HAP-1 (cell line): ENCODE measurements at regions not wholly inside any gene's neighbourhood (a gene's known extent, or its start where the extent isn't known, plus 50 kb on each side); places are given as distances from the start of the nearest gene placed in this dataset.
"Not testable (repeated sequence)": the region's sequence is repeated elsewhere in the genome, so short reads cannot be mapped to it uniquely, and the experiment has no call there.

Experiments used
- DNase-seq, 2 experiments: peaks; one replicate each; pipeline ENCODE4 v3.0.0-alpha.2; 2016 to 2020; ENCODE audit warnings: low spot score in 2 of 2
- H3K27me3 ChIP-seq: fragments of 250-450 bp; sonication (Bioruptor Pico); 2 replicates; pipeline ENCODE4 v1.5.1; 2020; ENCODE audit warnings: low read depth, mild to moderate bottlenecking, moderate library complexity
- H3K36me3 ChIP-seq: fragments of 250-450 bp; sonication (Bioruptor Pico); replicated peaks from 2 replicates; pipeline ENCODE4 v1.5.1; 2020; ENCODE audit warnings: mild to moderate bottlenecking
- H3K4me1 ChIP-seq: fragments of 250-450 bp; sonication (Bioruptor Pico); 2 replicates; pipeline ENCODE4 v1.5.1; 2020; ENCODE audit warnings: mild to moderate bottlenecking
- H3K4me3 ChIP-seq: fragments of 250-450 bp; sonication (Bioruptor Pico); 2 replicates; pipeline ENCODE4 v1.5.1; 2020; ENCODE audit warnings: mild to moderate bottlenecking, moderate library complexity
- H3K9me3 ChIP-seq: fragments of 250-450 bp; sonication (Bioruptor Pico); 2 replicates; pipeline ENCODE4 v1.5.1; 2020; ENCODE audit warnings: mild to moderate bottlenecking, moderate library complexity
- in situ Hi-C: fragments of 300-500 bp; cut with MboI; formaldehyde crosslinking; loops from 3 replicates; pipeline ENCODE4 v1.14.3; 2020; ENCODE audit warnings: low sequenced_read_pairs, inconsistent platforms, mixed read lengths

DNA sequence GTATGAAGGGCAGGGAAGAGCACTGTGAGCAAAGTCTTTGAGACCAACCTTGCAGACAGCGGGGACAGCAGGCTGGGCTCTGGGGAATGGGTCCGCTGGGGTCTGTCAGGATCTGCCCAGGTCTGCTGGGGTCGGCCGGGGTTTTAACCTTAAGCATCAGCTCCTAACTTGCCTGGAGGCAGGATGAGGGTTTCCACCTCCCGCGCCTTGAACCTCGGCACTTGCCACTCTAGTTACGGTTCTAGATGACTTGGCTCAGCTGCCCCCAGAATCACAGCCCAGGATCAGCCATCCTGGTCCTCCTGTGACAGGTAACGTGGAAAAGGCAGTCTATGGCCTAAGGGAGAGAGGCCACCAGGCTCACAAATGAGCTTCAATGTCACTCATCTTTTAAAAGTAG lies 50.4 kb upstream of the CACUL1 start:
- Histone ChIP-seq H3K27me3 (peaks cover 7% of the 10 kb centered on the region), H3K4me1 (no peaks in the 10 kb centered on the region), H3K4me3 (no peak overlapping the region), H3K36me3 (no peaks in the 10 kb centered on the region), H3K9me3 (no peaks in the 10 kb centered on the region)
- in situ Hi-C loops: no loop called here
- DNase-seq: no peak

- H3K4me3 ChIP-seq: no peak overlapping the region
- DNase-seq: no peak
- H3K9me3 ChIP-seq: no peaks in the 10 kb centered on the region
- in situ Hi-C loops: no loop called here
- H3K4me1 ChIP-seq: no peaks in the 10 kb centered on the region
- no peaks in the 10 kb centered on the region for H3K27me3 ChIP-seq
- no peaks in the 10 kb centered on the region for H3K36me3 ChIP-seq
Observed at GRCh38 chr10:118807512-118808305, 52.9 kb upstream of the CACUL1 start.

GRCh38 chr10:118808601-118809356 lies 54.0 kb upstream of the CACUL1 start:
- no peaks in the 10 kb centered on the region for H3K4me1 ChIP-seq
- DNase-seq: no peak
- H3K9me3 ChIP-seq: no peaks in the 10 kb centered on the region
- H3K4me3 ChIP-seq: no peak overlapping the region
- H3K36me3 ChIP-seq: no peaks in the 10 kb centered on the region
- no peaks in the 10 kb centered on the region for H3K27me3 ChIP-seq
- in situ Hi-C loops: no loop called here

GRCh38 chr10:118809357-118810220 lies 54.8 kb upstream of the CACUL1 start:
- no peaks in the 10 kb centered on the region for H3K36me3 ChIP-seq
- in situ Hi-C loops: no loop called here
- DNase-seq: no peak

GRCh38 chr10:118810796-118811505 lies 56.2 kb upstream of the CACUL1 start:
- Histone ChIP-seq H3K4me3 (no peak overlapping the region), H3K9me3 (no peaks in the 10 kb centered on the region), H3K36me3 (no peaks in the 10 kb centered on the region), H3K27me3 (no peaks in the 10 kb centered on the region; the same call in 1 of the 2 replicates), H3K4me1 (no peaks in the 10 kb centered on the region)
- no peak for DNase-seq
- in situ Hi-C loops: no loop called here

More at GRCh38 chr10:118809357-118810220, 54.8 kb upstream of the CACUL1 start:
- no peaks in the 10 kb centered on the region for H3K4me1 ChIP-seq
- no peaks in the 10 kb centered on the region for H3K9me3 ChIP-seq
- no peaks in the 10 kb centered on the region; the same call in 1 of the 2 replicates for H3K27me3 ChIP-seq
- H3K4me3 ChIP-seq: no peak overlapping the region

GRCh38 chr10:118811675-118812392 lies 57.1 kb upstream of the CACUL1 start:
- Histone ChIP-seq H3K9me3 (no peaks in the 10 kb centered on the region), H3K36me3 (no peaks in the 10 kb centered on the region), H3K4me3 (no peak overlapping the region), H3K27me3 (no peaks in the 10 kb centered on the region; the same call in 1 of the 2 replicates), H3K4me1 (no peaks in the 10 kb centered on the region)
- DNase-seq: no peak
- in situ Hi-C loops: no loop called here

DNA sequence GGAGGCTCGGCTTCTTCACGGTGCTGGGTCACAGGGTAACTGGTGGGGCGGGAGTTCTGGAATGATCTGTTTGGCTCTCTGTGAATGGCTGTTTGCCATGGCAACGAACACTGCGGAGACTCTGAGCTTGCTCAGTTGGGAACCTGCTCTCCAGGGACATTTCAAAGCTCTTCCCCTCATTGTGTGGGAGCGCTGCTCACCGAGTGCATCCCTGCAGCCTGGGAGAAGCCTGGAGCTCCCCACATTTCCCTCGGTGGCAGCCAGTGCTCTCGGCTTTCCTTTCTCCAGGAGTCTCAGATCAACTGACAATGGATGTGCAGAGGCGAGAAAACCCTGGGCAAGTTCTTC lies 57.6 kb upstream of the CACUL1 start:
- Histone ChIP-seq H3K9me3 (no peaks in the 10 kb centered on the region), H3K4me3 (no peak overlapping the region), H3K4me1 (no peaks in the 10 kb centered on the region), H3K36me3 (no peaks in the 10 kb centered on the region), H3K27me3 (no peaks in the 10 kb centered on the region; the same call in 1 of the 2 replicates)
- in situ Hi-C loops: no loop called here
- no peak for DNase-seq

- H3K9me3 ChIP-seq, H3K4me3 ChIP-seq, H3K36me3 ChIP-seq, DNase-seq, H3K4me1 ChIP-seq, H3K27me3 ChIP-seq, in situ Hi-C loops: not testable (repeated sequence)
Observed at GRCh38 chr10:118813001-118813400, 58.2 kb upstream of the CACUL1 start.

DNA sequence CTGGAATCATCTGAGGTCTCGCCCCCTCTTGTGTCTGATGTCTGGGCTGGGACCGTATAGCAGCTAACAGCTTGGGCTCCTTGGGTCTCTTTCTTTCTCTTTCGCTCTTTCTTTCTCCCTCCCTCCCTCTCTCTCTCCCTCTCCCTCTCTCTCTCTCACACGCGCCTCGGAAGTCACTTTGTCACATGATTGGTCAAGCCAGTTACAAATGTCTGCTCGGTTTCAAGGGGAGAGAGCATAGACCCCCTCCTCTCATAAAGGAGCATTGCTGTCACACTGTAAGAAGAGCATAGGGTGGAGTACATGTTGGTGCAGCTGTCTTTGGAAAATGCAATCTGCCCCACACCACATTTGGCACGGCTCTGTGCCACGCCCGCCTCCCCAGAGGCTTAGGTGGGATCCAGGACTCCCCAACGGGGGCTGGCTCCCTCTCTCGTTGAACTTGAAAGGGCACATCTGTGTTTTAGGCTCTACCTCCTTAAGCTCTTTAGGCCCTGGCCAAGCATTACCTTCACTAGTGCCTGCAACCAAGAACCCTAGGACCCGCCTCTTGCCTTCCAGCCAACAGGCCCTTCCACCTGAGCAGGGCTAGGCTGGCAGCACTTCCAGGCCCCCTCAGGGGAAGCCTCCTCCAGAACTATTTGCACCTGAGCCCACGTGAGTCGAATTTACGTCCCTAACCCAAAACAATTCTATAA lies 61.9 kb upstream of the CACUL1 start:
- no peaks in the 10 kb centered on the region; the same call in 1 of the 2 replicates for H3K27me3 ChIP-seq
- no peaks in the 10 kb centered on the region for H3K9me3 ChIP-seq
- no peaks in the 10 kb centered on the region for H3K4me1 ChIP-seq
- no peak overlapping the region for H3K4me3 ChIP-seq
- DNase-seq: no peak
- in situ Hi-C loops: no loop called here
- H3K36me3 ChIP-seq: no peaks in the 10 kb centered on the region

GRCh38 chr10:118817328-118818068 lies 62.7 kb upstream of the CACUL1 start:
- in situ Hi-C loops: no loop called here
- Histone ChIP-seq H3K4me1 (no peaks in the 10 kb centered on the region), H3K9me3 (no peaks in the 10 kb centered on the region), H3K4me3 (no peak overlapping the region), H3K27me3 (no peaks in the 10 kb centered on the region; the same call in 1 of the 2 replicates), H3K36me3 (no peaks in the 10 kb centered on the region)
- DNase-seq: no peak

DNA sequence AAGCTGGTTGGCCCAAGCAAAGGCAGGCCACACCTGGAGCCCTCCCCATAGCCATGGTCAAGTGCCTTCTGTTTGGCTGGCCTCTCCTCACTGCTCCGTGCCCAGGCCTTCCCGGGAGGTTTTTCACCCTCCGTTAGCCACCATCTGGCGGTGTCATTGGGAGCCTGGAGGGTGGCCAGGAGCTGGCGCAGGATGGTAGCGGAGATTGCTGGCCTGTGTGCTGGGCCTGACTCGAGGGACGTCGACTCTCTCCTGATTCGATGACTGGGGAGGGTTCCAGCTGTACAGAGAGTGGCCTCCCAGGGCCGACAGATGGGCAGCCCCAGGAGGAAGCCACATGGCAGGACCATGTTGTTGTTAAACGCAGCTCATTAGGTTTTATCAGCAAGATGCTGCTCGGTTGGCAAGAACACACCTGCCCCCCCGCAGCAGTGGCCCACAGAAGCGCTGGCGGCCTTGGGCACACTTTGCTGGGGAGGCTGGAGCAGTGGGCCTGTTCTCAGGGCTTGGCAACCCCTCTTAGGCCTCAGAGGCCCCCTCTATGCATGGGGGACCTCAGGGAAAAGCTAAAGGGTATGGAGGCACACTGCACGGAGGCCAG lies 64.0 kb upstream of the CACUL1 start:
- no peaks in the 10 kb centered on the region; the same call in 1 of the 2 replicates for H3K27me3 ChIP-seq
- in situ Hi-C loops: no loop called here
- no peaks in the 10 kb centered on the region for H3K9me3 ChIP-seq
- no peak overlapping the region for H3K4me3 ChIP-seq
- no peaks in the 10 kb centered on the region for H3K36me3 ChIP-seq
- DNase-seq: no peak
- no peaks in the 10 kb centered on the region for H3K4me1 ChIP-seq
